OCI-LY1 (cell line): ENCODE measurements at regions not wholly inside any gene's neighbourhood (a gene's known extent, or its start where the extent isn't known, plus 50 kb on each side); places are given as distances from the start of the nearest gene placed in this dataset.

Source experiments
- CTCF ChIP-seq: fragments of 200-600 bp; sonication (generic), shearing (Covaris generic); IDR thresholded peaks from 2 replicates; pipeline ENCODE4 v1.5.1; 2017; ENCODE audit warnings: mild to moderate bottlenecking, antibody characterized with exemption, low read length, moderate library complexity, mixed read lengths
- EZH2 ChIP-seq: fragments of 200-600 bp; sonication (generic), shearing (Covaris generic); IDR thresholded peaks from 2 replicates; pipeline ENCODE4 v1.8.0; 2017; ENCODE audit warnings: borderline replicate concordance, mixed run types, mild to moderate bottlenecking, antibody characterized with exemption, low read length, moderate library complexity, mixed read lengths

DNA sequence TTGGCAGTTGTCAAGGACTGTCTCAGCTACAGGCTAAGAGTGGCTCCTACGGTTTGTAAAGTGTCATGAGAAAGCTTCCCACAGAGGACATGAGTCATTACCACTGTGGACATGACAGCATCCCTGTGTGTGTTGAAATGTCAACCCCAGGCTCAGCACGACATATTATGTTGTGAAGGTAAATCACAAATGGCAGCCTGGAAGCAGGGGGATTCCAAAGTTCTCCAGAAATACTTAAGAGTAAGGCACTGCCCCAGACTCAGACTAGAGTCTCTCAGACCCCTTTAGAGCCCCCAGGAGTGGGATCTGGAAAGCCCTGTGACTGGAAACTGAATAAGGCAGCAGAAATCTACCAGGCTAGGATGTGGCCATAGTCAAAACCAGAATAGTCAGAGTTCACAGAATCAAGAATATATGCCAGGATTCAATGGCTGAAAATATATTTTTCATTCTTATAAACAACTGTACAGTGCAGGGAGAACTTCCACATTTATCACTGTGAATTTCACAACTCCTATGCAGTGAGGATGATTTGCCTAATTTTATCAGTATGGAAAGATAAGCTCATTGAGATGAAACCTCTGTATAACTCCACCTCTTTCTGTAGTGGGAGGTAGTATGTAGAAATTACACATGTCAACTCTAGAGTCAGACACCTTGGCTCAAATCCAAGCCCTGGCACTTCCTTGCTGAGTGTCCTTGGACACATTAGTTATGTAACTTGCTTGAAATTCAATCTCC lies 237.1 kb upstream of the CFAP20DC start:
- no peak for TF ChIP-seq CTCF
- no peak for TF ChIP-seq EZH2
